SK-N-SH (cell line): ENCODE measurements at regions not wholly inside any gene's neighbourhood (a gene's known extent, or its start where the extent isn't known, plus 50 kb on each side); places are given as distances from the start of the nearest gene placed in this dataset.

Source experiments
- CTCF ChIA-PET: fragments of 300-600, 350-600 bp; formaldehyde crosslinking; extraction: SDS; loops from one replicate; lab custom pipeline; 2021; lab: Yijun Ruan, JAX
- POLR2A ChIA-PET: fragments of 350-600 bp; sonication (Branson Sonifier 250); formaldehyde crosslinking; extraction: SDS; loops from one replicate; lab custom pipeline; 2020; ENCODE audit warnings: antibody characterized with exemption, inconsistent platforms; lab: Yijun Ruan, JAX
- DNase-seq: peaks from one replicate; pipeline ENCODE4 v3.0.0; 2012
- H2AFZ ChIP-seq: fragments of 200-600 bp; sonication (generic); 2 replicates; pipeline ENCODE4 v1.8.1; 2016; ENCODE audit warnings: antibody characterized with exemption, mild to moderate bottlenecking, low read depth
- H3F3A ChIP-seq: fragments of 200-600 bp; sonication (generic); replicated peaks from 2 replicates; pipeline ENCODE3; 2016; ENCODE audit warnings: antibody characterized with exemption, mild to moderate bottlenecking; ENCODE audit not compliant: insufficient read depth
- H3K27ac ChIP-seq, 2 experiments: fragments of 200-500 bp in 1 of 2; fragments of 200-600 bp in 1 of 2; sonication (Bioruptor generic) in 1 of 2; sonication (generic), shearing (Covaris generic) in 1 of 2; 2 replicates each; pipeline versions ENCODE4 v1.5.1 to v1.6.1; 2014 to 2016; ENCODE audit warnings: low read depth in 2 of 2, inconsistent platforms in 1 of 2, low read length in 1 of 2, mild to moderate bottlenecking in 1 of 2, mixed read lengths in 1 of 2
- H3K27me3 ChIP-seq: fragments of 200-600 bp; sonication (generic), shearing (Covaris generic); 2 replicates; pipeline ENCODE4 v1.6.1; 2016; ENCODE audit warnings: mixed run types; ENCODE audit not compliant: insufficient read depth
- H3K36me3 ChIP-seq, 2 experiments: fragments of 200-500 bp in 1 of 2; fragments of 200-600 bp in 1 of 2; sonication (Bioruptor generic) in 1 of 2; sonication (generic) in 1 of 2; replicated peaks in 1 of 2; 2 replicates each; pipeline versions ENCODE3 to v1.5.1; 2014 to 2016; ENCODE audit warnings: low read length in 1 of 2, mild to moderate bottlenecking in 1 of 2; ENCODE audit not compliant: insufficient read depth in 2 of 2, control insufficient read depth in 1 of 2
- H3K4me1 ChIP-seq, 2 experiments: fragments of 200-500 bp in 1 of 2; fragments of 200-600 bp in 1 of 2; sonication (Bioruptor generic) in 1 of 2; sonication (generic), shearing (Covaris generic) in 1 of 2; 2 replicates each; pipeline versions ENCODE4 v1.5.1 to v1.6.1; 2014 to 2016; ENCODE audit warnings: low read depth in 1 of 2, low read length in 1 of 2, mixed run types in 1 of 2; ENCODE audit not compliant: insufficient read depth in 2 of 2, control insufficient read depth in 1 of 2
- H3K4me2 ChIP-seq: fragments of 200-600 bp; sonication (generic), shearing (Covaris generic); 2 replicates; pipeline ENCODE4 v1.6.1; 2017; ENCODE audit warnings: mixed run types
- H3K4me3 ChIP-seq, 2 experiments: fragments of 200-500 bp in 1 of 2; fragments of 200-600 bp in 1 of 2; sonication (Bioruptor generic) in 1 of 2; sonication (generic), shearing (Covaris generic) in 1 of 2; 2 replicates each; pipeline versions ENCODE4 v1.5.1 to v1.8.1; 2014 to 2016; ENCODE audit warnings: low read depth in 2 of 2, inconsistent platforms in 1 of 2, low read length in 1 of 2, mild to moderate bottlenecking in 1 of 2, mixed read lengths in 1 of 2, moderate library complexity in 1 of 2
- H3K79me2 ChIP-seq: fragments of 200-600 bp; sonication (generic); 2 replicates; pipeline ENCODE4 v1.8.1; 2017; ENCODE audit warnings: mild to moderate bottlenecking; ENCODE audit not compliant: insufficient read depth
- H3K9ac ChIP-seq: fragments of 200-600 bp; sonication (generic); 2 replicates; pipeline ENCODE4 v1.6.1; 2017; ENCODE audit warnings: mixed run types
- H3K9me2 ChIP-seq: fragments of 200-600 bp; sonication (generic); 2 replicates; pipeline ENCODE4 v1.6.1; 2017; ENCODE audit warnings: mixed run types
- H3K9me3 ChIP-seq: fragments of 200-600 bp; sonication (generic); 2 replicates; pipeline ENCODE4 v1.6.1; 2017; ENCODE audit warnings: mixed run types, mild to moderate bottlenecking, moderate library complexity
- H4K20me1 ChIP-seq: fragments of 200-600 bp; sonication (generic); 2 replicates; pipeline ENCODE4 v1.6.1; 2017; ENCODE audit warnings: mild to moderate bottlenecking, mixed run types; ENCODE audit not compliant: insufficient read depth
- CTCF ChIP-seq: fragments of 200-600 bp; sonication (generic); IDR thresholded peaks from 2 replicates; pipeline ENCODE4 v1.6.1; 2017; ENCODE audit warnings: antibody characterized with exemption, mild to moderate bottlenecking, moderate library complexity
- ELF1 ChIP-seq: IDR thresholded peaks from 2 replicates; pipeline ENCODE4 v1.4.0; 2012
- EP300 ChIP-seq, 2 experiments: IDR thresholded peaks; 2 replicates each; pipeline versions ENCODE4 v1.4.0 to v1.6.1; 2012; ENCODE audit warnings: borderline replicate concordance in 1 of 2, low read depth in 1 of 2, low read length in 1 of 2
- EZH2phosphoT487 ChIP-seq: fragments of 200-600 bp; sonication (generic); IDR thresholded peaks from 2 replicates; pipeline ENCODE4 v1.6.1; 2017; ENCODE audit warnings: low read depth, mixed run types, mild to moderate bottlenecking, antibody characterized with exemption, moderate library complexity, borderline replicate concordance
- FOXJ3 ChIP-seq: sonication (generic); formaldehyde crosslinking; IDR thresholded peaks from 2 replicates; pipeline ENCODE4 v1.5.1; 2020; ENCODE audit warnings: mild to moderate bottlenecking, missing genetic modification reagents
- FOXM1 ChIP-seq: IDR thresholded peaks from 2 replicates; pipeline ENCODE4 v1.4.0; 2012; ENCODE audit warnings: low read depth, mild to moderate bottlenecking
- GABPA ChIP-seq: IDR thresholded peaks from 2 replicates; pipeline ENCODE4 v1.4.0; 2012; ENCODE audit warnings: low read depth, mild to moderate bottlenecking
- IRF3 ChIP-seq: fragments of 150-350 bp; IDR thresholded peaks from 2 replicates; pipeline ENCODE4 v1.6.1; 2016; ENCODE audit warnings: mild to moderate bottlenecking, low read depth, low read length
- MAX ChIP-seq: IDR thresholded peaks from 2 replicates; pipeline ENCODE4 v1.4.0; 2012; ENCODE audit warnings: low read depth
- MEF2A ChIP-seq: IDR thresholded peaks from 2 replicates; pipeline ENCODE4 v1.4.0; 2012; ENCODE audit warnings: low read depth, borderline replicate concordance
- MXI1 ChIP-seq: IDR thresholded peaks from 2 replicates; pipeline ENCODE4 v1.6.1; 2012; ENCODE audit warnings: mild to moderate bottlenecking, low read depth, low read length, improper control_type of control experiment
- NRF1 ChIP-seq: IDR thresholded peaks from 2 replicates; pipeline ENCODE4 v1.6.1; 2012; ENCODE audit warnings: low read depth, mild to moderate bottlenecking, low read length
- RAD21 ChIP-seq: IDR thresholded peaks from 2 replicates; pipeline ENCODE4 v1.6.1; 2012; ENCODE audit warnings: mild to moderate bottlenecking, low read length
- RCOR1 ChIP-seq: fragments of 150-350 bp; IDR thresholded peaks from 2 replicates; pipeline ENCODE4 v1.6.1; 2017; ENCODE audit warnings: antibody characterized with exemption, low read length
- RFX5 ChIP-seq: IDR thresholded peaks from 2 replicates; pipeline ENCODE4 v1.6.1; 2012; ENCODE audit warnings: mild to moderate bottlenecking, improper control_type of control experiment, low read length
- SIN3A ChIP-seq: IDR thresholded peaks from 2 replicates; pipeline ENCODE4 v1.6.1; 2012; ENCODE audit warnings: low read depth, mild to moderate bottlenecking, low read length, moderate library complexity, borderline replicate concordance
- SMC3 ChIP-seq: IDR thresholded peaks from 2 replicates; pipeline ENCODE4 v1.6.1; 2012; ENCODE audit warnings: low read depth, low read length, improper control_type of control experiment
- TAF1 ChIP-seq: IDR thresholded peaks from 2 replicates; pipeline ENCODE4 v1.6.1; 2012; ENCODE audit warnings: low read depth, mild to moderate bottlenecking, low read length, moderate library complexity, borderline replicate concordance
- TCF12 ChIP-seq: IDR thresholded peaks from 2 replicates; pipeline ENCODE4 v1.4.0; 2012
- TEAD4 ChIP-seq: IDR thresholded peaks from 2 replicates; pipeline ENCODE4 v1.4.0; 2012; ENCODE audit warnings: mild to moderate bottlenecking, borderline replicate concordance; ENCODE audit not compliant: insufficient read depth
- YY1 ChIP-seq: IDR thresholded peaks from 2 replicates; pipeline ENCODE4 v1.4.0; 2012; ENCODE audit warnings: low read depth, mild to moderate bottlenecking
- WGBS: methylation state at CpG from one replicate; pipeline ENCODE4 v1.1.6; 2017; ENCODE audit warnings: low lambda C conversion rate; 5-methylcytosine and 5-hydroxymethylcytosine counted together

- H3K4me1 ChIP-seq: peaks cover 0 to 17% of the 10 kb centered on the region in 2 experiments; a peak in 1 of 4 replicates
- 42% methylated on average over 11 of the region's 13 CpGs for WGBS
- no peak overlapping the region for H3K4me2 ChIP-seq
- no peak overlapping the region for H2AFZ ChIP-seq
- no peaks in the 10 kb centered on the region for H3K36me3 ChIP-seq
- no peaks in the 10 kb centered on the region for H3F3A ChIP-seq
- POLR2A ChIA-PET: no interaction called here
- no peak overlapping the region for H3K27ac ChIP-seq
- H3K4me3 ChIP-seq: no peak overlapping the region
- peaks cover 17% of the 10 kb centered on the region; the same call in 1 of the 2 replicates for H3K27me3 ChIP-seq
- H3K9me2 ChIP-seq: no peaks in the 10 kb centered on the region
- no peak for DNase-seq
- no peak overlapping the region for H3K9ac ChIP-seq
- H4K20me1 ChIP-seq: no peaks in the 10 kb centered on the region
- no peak for TF ChIP-seq RCOR1
- TF ChIP-seq NRF1: no peak
- H3K79me2 ChIP-seq: no peaks in the 10 kb centered on the region
- CTCF ChIA-PET: interaction anchor here (0.8 to 4.5 kb wide), 6 partner anchors 19 to 168 kb away, joined by 3 to 23 read pairs (median 7); no protein-coding TSS in a partner anchor
- H3K9me3 ChIP-seq: no peaks in the 10 kb centered on the region
Observed at GRCh38 chr17:79560527-79560926, 50.3 kb downstream of the RBFOX3 start.

GRCh38 chr17:79559111-79559887 is 51.6 kb downstream of the RBFOX3 start:
- DNase-seq: no peak
- Histone ChIP-seq H3F3A (no peaks in the 10 kb centered on the region), H3K4me1 (peaks cover 0 to 17% of the 10 kb centered on the region in 2 experiments; a peak in 1 of 4 replicates), H3K9me2 (no peaks in the 10 kb centered on the region), H3K4me2 (no peak overlapping the region), H3K79me2 (no peaks in the 10 kb centered on the region), H3K27me3 (peaks cover 17% of the 10 kb centered on the region; the same call in 1 of the 2 replicates), H4K20me1 (no peaks in the 10 kb centered on the region), H3K27ac (no peak overlapping the region), H3K9me3 (no peaks in the 10 kb centered on the region), H3K36me3 (no peaks in the 10 kb centered on the region), H3K9ac (no peak overlapping the region), H2AFZ (no peak overlapping the region), H3K4me3 (no peak overlapping the region)
- POLR2A ChIA-PET: no interaction called here
- TF ChIP-seq GABPA (no peak), RCOR1 (no peak), RAD21 (no peak), CTCF (no peak), EZH2phosphoT487 (no peak), EP300 (IDR thresholded peaks at IDR 0.05; ENCODE audit: borderline replicate concordance in 1 of 2, low read depth in 1 of 2, low read length in 1 of 2) (no peak), MXI1 (no peak), MAX (no peak), IRF3 (no peak), TCF12 (no peak), FOXM1 (no peak), TAF1 (no peak), YY1 (no peak), FOXJ3 (CRISPR knock-in tag) (no peak), MEF2A (no peak), TEAD4 (no peak), SIN3A (no peak), ELF1 (no peak), RFX5 (no peak), SMC3 (no peak)
- WGBS: 35% methylated on average over 2 of the region's 2 CpGs
- CTCF ChIA-PET: interaction anchor here (3.0 kb wide), 1 partner anchor 149 kb away, joined by 13 read pairs; no protein-coding TSS in a partner anchor
